ENCODE measurements at regions not wholly inside any gene's neighbourhood (a gene's known extent, or its start where the extent isn't known, plus 50 kb on each side); places are given as distances from the start of the nearest gene placed in this dataset.

GRCh38 chr18:68219274-68219673 lies 495.6 kb downstream of the TMX3 start:
- TF ChIP-seq POLR2AphosphoS5 (IDR thresholded peaks at IDR 0.05; ENCODE audit: low read depth, low read length) (no peak), FOXP2 (optimal IDR thresholded peaks at IDR 0.05; ENCODE audit: borderline replicate concordance, extremely low read depth, extremely low read length, insufficient read depth) (no peak), REST (IDR thresholded peaks at IDR 0.05; ENCODE audit: insufficient read depth in 1 of 2, low read depth in 2 of 2, low read length in 2 of 2) (no peak), TAF1 (IDR thresholded peaks at IDR 0.05; ENCODE audit: borderline replicate concordance, insufficient read depth, low read length) (no peak), SIN3A (IDR thresholded peaks at IDR 0.05; ENCODE audit: borderline replicate concordance, insufficient read depth, low read length) (no peak)

GRCh38 chr18:68215931-68216330 lies 499.0 kb downstream of the TMX3 start:
- TF ChIP-seq TAF1 (IDR thresholded peaks at IDR 0.05; ENCODE audit: borderline replicate concordance, insufficient read depth, low read length), result no peak
- no peak for TF ChIP-seq POLR2AphosphoS5 (IDR thresholded peaks at IDR 0.05; ENCODE audit: low read depth, low read length)
- TF ChIP-seq REST (IDR thresholded peaks at IDR 0.05; ENCODE audit: insufficient read depth in 1 of 2, low read depth in 2 of 2, low read length in 2 of 2), result no peak
- no peak for TF ChIP-seq FOXP2 (optimal IDR thresholded peaks at IDR 0.05; ENCODE audit: borderline replicate concordance, extremely low read depth, extremely low read length, insufficient read depth)
- no peak for TF ChIP-seq SIN3A (IDR thresholded peaks at IDR 0.05; ENCODE audit: borderline replicate concordance, insufficient read depth, low read length)

- TF ChIP-seq POLR2AphosphoS5 (IDR thresholded peaks at IDR 0.05; ENCODE audit: low read depth, low read length), result no peak
Measured at GRCh38 chr18:68186039-68186438, 528.9 kb downstream of the TMX3 start.

GRCh38 chr18:68181956-68182355 lies 533.0 kb downstream of the TMX3 start:
- no peak for TF ChIP-seq TAF1 (IDR thresholded peaks at IDR 0.05; ENCODE audit: borderline replicate concordance, insufficient read depth, low read length)
- TF ChIP-seq REST (IDR thresholded peaks at IDR 0.05; ENCODE audit: insufficient read depth in 1 of 2, low read depth in 2 of 2, low read length in 2 of 2), result no peak
- no peak for TF ChIP-seq SIN3A (IDR thresholded peaks at IDR 0.05; ENCODE audit: borderline replicate concordance, insufficient read depth, low read length)
- TF ChIP-seq FOXP2 (optimal IDR thresholded peaks at IDR 0.05; ENCODE audit: borderline replicate concordance, extremely low read depth, extremely low read length, insufficient read depth), result no peak
- TF ChIP-seq POLR2AphosphoS5 (IDR thresholded peaks at IDR 0.05; ENCODE audit: low read depth, low read length), result no peak

GRCh38 chr18:68179811-68180210 lies 535.1 kb downstream of the TMX3 start:
- no peak for TF ChIP-seq SIN3A (IDR thresholded peaks at IDR 0.05; ENCODE audit: borderline replicate concordance, insufficient read depth, low read length)
- no peak for TF ChIP-seq REST (IDR thresholded peaks at IDR 0.05; ENCODE audit: insufficient read depth in 1 of 2, low read depth in 2 of 2, low read length in 2 of 2)
- no peak for TF ChIP-seq POLR2AphosphoS5 (IDR thresholded peaks at IDR 0.05; ENCODE audit: low read depth, low read length)
- TF ChIP-seq TAF1 (IDR thresholded peaks at IDR 0.05; ENCODE audit: borderline replicate concordance, insufficient read depth, low read length), result no peak
- no peak for TF ChIP-seq FOXP2 (optimal IDR thresholded peaks at IDR 0.05; ENCODE audit: borderline replicate concordance, extremely low read depth, extremely low read length, insufficient read depth)
